Uterus (tissue), 3 donors: ENCODE measurements at regions not wholly inside any gene's neighbourhood (a gene's known extent, or its start where the extent isn't known, plus 50 kb on each side); places are given as distances from the start of the nearest gene placed in this dataset.

Experiments used
- DNase-seq, 2 donors: peaks; one replicate each; pipeline ENCODE4 v3.0.0-alpha.2; 2019 to 2020
- H3K27ac ChIP-seq, 2 donors: fragments of 200-600 bp; sonication (generic); 1 replicate in 1 of 2; 2 replicates in 1 of 2; pipeline ENCODE4 v1.5.1; 2016 to 2018
- H3K27me3 ChIP-seq, 2 donors: fragments of 200-600 bp; sonication (generic); one replicate each; pipeline ENCODE4 v1.5.1; 2018 to 2019; ENCODE audit warnings: control low read depth in 1 of 2
- H3K36me3 ChIP-seq, 2 donors: fragments of 200-600 bp; sonication (generic); one replicate each; pipeline ENCODE4 v1.5.1; 2019; ENCODE audit warnings: control low read depth in 1 of 2
- H3K4me1 ChIP-seq, 2 donors: fragments of 200-600 bp; sonication (generic); one replicate each; pipeline ENCODE4 v1.5.1; 2018 to 2019; ENCODE audit warnings: control low read depth in 1 of 2
- H3K4me3 ChIP-seq, 2 donors: fragments of 200-600 bp; sonication (generic); 1 replicate in 1 of 2; 2 replicates in 1 of 2; pipeline ENCODE4 v1.5.1; 2018 to 2019; ENCODE audit warnings: mild to moderate bottlenecking in 1 of 2
- H3K9me3 ChIP-seq, 2 donors: fragments of 200-600 bp; sonication (generic); one replicate each; pipeline ENCODE4 v1.5.1; 2019; ENCODE audit warnings: control low read depth in 1 of 2
- CTCF ChIP-seq, 4 experiments: fragments of 200-600 bp in 2 of 4; fragments of 450-650 bp in 2 of 4; sonication (generic) in 2 of 4; IDR thresholded peaks; one replicate each; pipeline ENCODE4 v1.5.1; 2016 to 2019; ENCODE audit warnings: antibody characterized with exemption in 4 of 4, mild to moderate bottlenecking in 2 of 4, moderate library complexity in 1 of 4
- POLR2A ChIP-seq, 2 donors: fragments of 450-650 bp; IDR thresholded peaks; one replicate each; pipeline ENCODE4 v1.6.1; 2016; ENCODE audit warnings: antibody characterized with exemption in 2 of 2, mild to moderate bottlenecking in 1 of 2, moderate library complexity in 1 of 2
- intact Hi-C: fragments of 100-400 bp; cut with DNase I; formaldehyde crosslinking; loops from one replicate; pipeline ENCODE4 v1.15.1; 2023; ENCODE audit warnings: low total_unique reads
- donor health status: DM: yes; HTN: yes; CAD: no.

GRCh38 chr10:113340282-113340681, 212.6 kb upstream of the HABP2 start:
- H3K27me3 ChIP-seq: no peaks in the 10 kb centered on the region

GRCh38 chr10:113341138-113341537, 211.7 kb upstream of the HABP2 start:
- no peak for DNase-seq
- intact Hi-C loops: no loop called here
- no peak for TF ChIP-seq POLR2A (IDR thresholded peaks at IDR 0.05)
- no peak for TF ChIP-seq CTCF (IDR thresholded peaks at IDR 0.05)
- Histone ChIP-seq H3K27me3 (no peaks in the 10 kb centered on the region), H3K27ac (no peak overlapping the region), H3K9me3 (no peaks in the 10 kb centered on the region), H3K4me1 (no peaks in the 10 kb centered on the region), H3K36me3 (no peaks in the 10 kb centered on the region), H3K4me3 (no peak overlapping the region)

More at GRCh38 chr10:113340282-113340681, 212.6 kb upstream of the HABP2 start:
- DNase-seq: no peak
- no peaks in the 10 kb centered on the region for H3K36me3 ChIP-seq
- intact Hi-C loops: no loop called here
- no peak for TF ChIP-seq CTCF (IDR thresholded peaks at IDR 0.05)
- H3K4me1 ChIP-seq: no peaks in the 10 kb centered on the region
- no peak overlapping the region for H3K4me3 ChIP-seq
- H3K27ac ChIP-seq: no peak overlapping the region
- H3K9me3 ChIP-seq: no peaks in the 10 kb centered on the region

GRCh38 chr10:113345826-113346624, 206.8 kb upstream of the HABP2 start:
- no peaks in the 10 kb centered on the region for H3K36me3 ChIP-seq
- H3K4me1 ChIP-seq: no peaks in the 10 kb centered on the region
- H3K9me3 ChIP-seq: no peaks in the 10 kb centered on the region
- intact Hi-C loops: no loop called here
- TF ChIP-seq CTCF (IDR thresholded peaks at IDR 0.05) (no peak), POLR2A (IDR thresholded peaks at IDR 0.05) (no peak)
- no peaks in the 10 kb centered on the region for H3K27me3 ChIP-seq
- DNase-seq: no peak
- no peak overlapping the region for H3K4me3 ChIP-seq
- H3K27ac ChIP-seq: no peak overlapping the region

- Histone ChIP-seq H3K9me3 (no peaks in the 10 kb centered on the region), H3K4me3 (no peak overlapping the region), H3K4me1 (no peaks in the 10 kb centered on the region), H3K27ac (no peak overlapping the region), H3K36me3 (no peaks in the 10 kb centered on the region), H3K27me3 (no peaks in the 10 kb centered on the region)
- DNase-seq: no peak
- intact Hi-C loops: no loop called here
- TF ChIP-seq POLR2A (IDR thresholded peaks at IDR 0.05) (no peak), CTCF (IDR thresholded peaks at IDR 0.05) (no peak)
Measured at GRCh38 chr10:113347508-113347907, 205.3 kb upstream of the HABP2 start.

- Histone ChIP-seq H3K4me3 (no peak overlapping the region), H3K4me1 (no peaks in the 10 kb centered on the region), H3K27me3 (no peaks in the 10 kb centered on the region), H3K27ac (no peak overlapping the region), H3K36me3 (no peaks in the 10 kb centered on the region), H3K9me3 (no peaks in the 10 kb centered on the region)
- TF ChIP-seq CTCF (IDR thresholded peaks at IDR 0.05) (no peak), POLR2A (IDR thresholded peaks at IDR 0.05) (no peak)
- DNase-seq: no peak
- intact Hi-C loops: no loop called here
Measured at GRCh38 chr10:113348694-113349093, 204.2 kb upstream of the HABP2 start.
